ENCODE measurements at regions not wholly inside any gene's neighbourhood (a gene's known extent, or its start where the extent isn't known, plus 50 kb on each side); places are given as distances from the start of the nearest gene placed in this dataset.

GRCh38 chr12:30014991-30015390, 231.2 kb upstream of the TMTC1 start:
- peak; percentile 26 for DNase-seq

- DNase-seq: no peak
Measured at GRCh38 chr12:30012816-30013450, 229.2 kb upstream of the TMTC1 start.

GRCh38 chr12:30010071-30011052, 226.6 kb upstream of the TMTC1 start:
- DNase-seq: peak; percentile 43

- DNase-seq: no peak
Measured at GRCh38 chr12:30006021-30006420, 222.3 kb upstream of the TMTC1 start.

GRCh38 chr12:30003321-30003720, 219.6 kb upstream of the TMTC1 start:
- DNase-seq: no peak

- no peak for DNase-seq
Measured at GRCh38 chr12:30002677-30003076, 218.9 kb upstream of the TMTC1 start.

- no peak for DNase-seq
Measured at GRCh38 chr12:30000401-30000800, 216.7 kb upstream of the TMTC1 start.

GRCh38 chr12:29996993-29997392, 213.3 kb upstream of the TMTC1 start:
- DNase-seq: no peak

GRCh38 chr12:29992366-29992765, 208.6 kb upstream of the TMTC1 start:
- DNase-seq: no peak

GRCh38 chr12:29991924-29992323, 208.2 kb upstream of the TMTC1 start:
- peak; percentile 5 for DNase-seq

- DNase-seq: peak; percentile 7
Measured at GRCh38 chr12:29990971-29991370, 207.2 kb upstream of the TMTC1 start.

- no peak for DNase-seq
Measured at GRCh38 chr12:29983851-29984250, 200.1 kb upstream of the TMTC1 start.

GRCh38 chr12:29980304-29980703, 196.6 kb upstream of the TMTC1 start:
- DNase-seq: no peak

GRCh38 chr12:29971446-29971845, 187.7 kb upstream of the TMTC1 start:
- no peak for DNase-seq

GRCh38 chr12:29970501-29970900, 186.8 kb upstream of the TMTC1 start:
- no peak for DNase-seq

- DNase-seq: no peak
Measured at GRCh38 chr12:29962276-29963035, 178.7 kb upstream of the TMTC1 start.

- DNase-seq: peak; percentile 45
Measured at GRCh38 chr12:29961231-29961630, 177.5 kb upstream of the TMTC1 start.

GRCh38 chr12:29960122-29960521, 176.4 kb upstream of the TMTC1 start:
- no peak for DNase-seq

GRCh38 chr12:29957835-29958234, 174.1 kb upstream of the TMTC1 start:
- DNase-seq: no peak

GRCh38 chr12:29945904-29946303, 162.2 kb upstream of the TMTC1 start:
- no peak for DNase-seq

- DNase-seq: no peak
Measured at GRCh38 chr12:29944269-29945000, 160.7 kb upstream of the TMTC1 start.

GRCh38 chr12:29943683-29944082, 159.9 kb upstream of the TMTC1 start:
- DNase-seq: no peak

All from fibroblast of skin of back (primary cell).